Aorta (tissue), 5 donors: ENCODE measurements at regions not wholly inside any gene's neighbourhood (a gene's known extent, or its start where the extent isn't known, plus 50 kb on each side); places are given as distances from the start of the nearest gene placed in this dataset.
"Not testable (repeated sequence)": the region's sequence is repeated elsewhere in the genome, so short reads cannot be mapped to it uniquely, and the experiment has no call there.

Experiments used
- ATAC-seq: fragments of 200-7000 bp; cut with Tn5 transposase; one replicate; pipeline ENCODE4 v1.9.1; 2022; ENCODE audit warnings: moderate library complexity; ENCODE audit not compliant: low FRiP score
- DNase-seq, 2 donors: peaks; one replicate each; pipeline ENCODE4 v3.0.0-alpha.2; 2020
- H3K27ac ChIP-seq, 2 donors: one replicate each; pipeline ENCODE4 v1.5.1; 2013; ENCODE audit warnings: low read length in 2 of 2, mild to moderate bottlenecking in 2 of 2, moderate library complexity in 2 of 2, control low read depth in 1 of 2, inconsistent platforms in 1 of 2, low read depth in 1 of 2
- H3K27me3 ChIP-seq, 2 donors: one replicate each; pipeline ENCODE4 v1.6.1; 2013; ENCODE audit warnings: control low read depth in 1 of 2, low read length in 1 of 2, mild to moderate bottlenecking in 1 of 2, moderate library complexity in 1 of 2; ENCODE audit not compliant: insufficient read depth in 2 of 2, control insufficient read depth in 1 of 2
- H3K36me3 ChIP-seq, 2 donors: one replicate each; pipeline ENCODE4 v1.6.1; 2013; ENCODE audit warnings: control low read depth in 1 of 2, low read length in 1 of 2, mild to moderate bottlenecking in 1 of 2; ENCODE audit not compliant: insufficient read depth in 2 of 2, control insufficient read depth in 1 of 2
- H3K4me1 ChIP-seq, 2 donors: one replicate each; pipeline ENCODE4 v1.6.1; 2013; ENCODE audit warnings: low read length in 2 of 2, control low read depth in 1 of 2, mild to moderate bottlenecking in 1 of 2, moderate library complexity in 1 of 2; ENCODE audit not compliant: insufficient read depth in 2 of 2, control insufficient read depth in 1 of 2
- H3K4me3 ChIP-seq, 2 donors: one replicate each; pipeline ENCODE4 v1.5.1; 2013; ENCODE audit warnings: low read length in 2 of 2, control low read depth in 1 of 2, mild to moderate bottlenecking in 1 of 2
- H3K9me3 ChIP-seq: one replicate; pipeline ENCODE4 v1.6.1; 2013; ENCODE audit warnings: mild to moderate bottlenecking, low read length; ENCODE audit not compliant: control insufficient read depth
- WGBS, 2 donors: extraction: QIAGEN DNeasy Blood & Tissue Kit; methylation state at CpG; one replicate each; pipeline ENCODE4 v1.1.7; 2013; 5-methylcytosine and 5-hydroxymethylcytosine counted together
- intact Hi-C, 2 donors: fragments of 100-400 bp; cut with DNase I; formaldehyde crosslinking; loops; one replicate each; pipeline versions ENCODE4 v1.14.2 to v1.15.0; 2022
- donor health status: healthy with polysubstance abuse.
- donor health status: Bipolar disorder and iron deficiency.
- donor health status: DM: no; HTN: no; CAD: no.
- donor health status: DM: no; HTN: no; CAD: no.
- donor health status: DM: yes; HTN: yes; CAD: no.

- 95% methylated on average over 19 to 20 of the region's 20 CpGs for WGBS, 2 donors
- not testable (repeated sequence) for H3K4me3 ChIP-seq
Observed at GRCh38 chrX:82738313-82738712, 769.8 kb upstream of the POU3F4 start.

GRCh38 chrX:82742351-82742750, 765.7 kb upstream of the POU3F4 start:
- 56 to 61% methylated on average over 3 of the region's 3 CpGs for WGBS, 2 donors
- no peaks in the 10 kb centered on the region for H3K27me3 ChIP-seq
- intact Hi-C loops = loop anchor here in 1 of 2 donors (10.0 kb wide), 1 partner anchor 1132 kb away; no protein-coding TSS in a partner anchor

More at GRCh38 chrX:82738313-82738712, 769.8 kb upstream of the POU3F4 start:
- intact Hi-C loops, DNase-seq, H3K27ac ChIP-seq, H3K27me3 ChIP-seq, ATAC-seq, H3K4me1 ChIP-seq, H3K36me3 ChIP-seq, H3K9me3 ChIP-seq: not testable (repeated sequence)

GRCh38 chrX:82745725-82746124, 762.4 kb upstream of the POU3F4 start:
- H3K36me3 ChIP-seq, H3K9me3 ChIP-seq, H3K4me3 ChIP-seq, H3K4me1 ChIP-seq, H3K27me3 ChIP-seq, ATAC-seq, H3K27ac ChIP-seq: not testable (repeated sequence)
- intact Hi-C loops = loop anchor here in 1 of 2 donors (10.0 kb wide), 1 partner anchor 1129 kb away; no protein-coding TSS in a partner anchor
- 10 to 36% methylated on average over 5 of the region's 5 CpGs for WGBS, 2 donors
- peak in 1 of 2 donors; percentile 40 for DNase-seq

More at GRCh38 chrX:82742351-82742750, 765.7 kb upstream of the POU3F4 start:
- Histone ChIP-seq H3K9me3 (no peaks in the 10 kb centered on the region), H3K4me1 (no peaks in the 10 kb centered on the region), H3K4me3 (no peak overlapping the region), H3K27ac (no peak overlapping the region), H3K36me3 (no peaks in the 10 kb centered on the region)
- no peak for ATAC-seq
- no peak for DNase-seq

- Histone ChIP-seq H3K36me3 (no peaks in the 10 kb centered on the region), H3K9me3 (no peaks in the 10 kb centered on the region), H3K27ac (peak overlapping the region in 1 of 2 donors; percentile 44), H3K4me3 (no peak overlapping the region), H3K4me1 (no peaks in the 10 kb centered on the region), H3K27me3 (no peaks in the 10 kb centered on the region)
- DNase-seq = no peak
- intact Hi-C loops = loop anchor here in 1 of 2 donors (10.0 kb wide), 1 partner anchor 1126 kb away; no protein-coding TSS in a partner anchor
- ATAC-seq = no peak
- 16 to 32% methylated on average over 2 of the region's 2 CpGs for WGBS, 2 donors
Observed at GRCh38 chrX:82748906-82749505, 759.1 kb upstream of the POU3F4 start.

- no peak overlapping the region for H3K4me3 ChIP-seq
- no peak overlapping the region for H3K27ac ChIP-seq
- H3K36me3 ChIP-seq = no peaks in the 10 kb centered on the region
- DNase-seq = no peak
- no peaks in the 10 kb centered on the region for H3K9me3 ChIP-seq
- intact Hi-C loops = no loop called here
- no peaks in the 10 kb centered on the region for H3K27me3 ChIP-seq
- WGBS, 2 donors = 79 to 97% methylated on average over 6 of the region's 6 CpGs
- H3K4me1 ChIP-seq = no peaks in the 10 kb centered on the region
- ATAC-seq = no peak
Observed at GRCh38 chrX:82756272-82756671, 751.8 kb upstream of the POU3F4 start.

- 50 to 78% methylated on average over 3 of the region's 3 CpGs for WGBS, 2 donors
- intact Hi-C loops = no loop called here
- DNase-seq (no peak), ATAC-seq (no peak)
- no peak overlapping the region for H3K4me3 ChIP-seq
- H3K27me3 ChIP-seq = no peaks in the 10 kb centered on the region
- no peaks in the 10 kb centered on the region for H3K4me1 ChIP-seq
- H3K9me3 ChIP-seq = no peaks in the 10 kb centered on the region
- H3K36me3 ChIP-seq = no peaks in the 10 kb centered on the region
- no peak overlapping the region for H3K27ac ChIP-seq
Observed at GRCh38 chrX:82757614-82758013, 750.5 kb upstream of the POU3F4 start.

GRCh38 chrX:82764521-82764920, 743.6 kb upstream of the POU3F4 start:
- WGBS, 2 donors = 47 to 73% methylated on average over 2 of the region's 2 CpGs
- Histone ChIP-seq H3K9me3 (no peaks in the 10 kb centered on the region), H3K36me3 (no peaks in the 10 kb centered on the region), H3K27ac (no peak overlapping the region), H3K4me1 (no peaks in the 10 kb centered on the region), H3K4me3 (no peak overlapping the region), H3K27me3 (no peaks in the 10 kb centered on the region)
- DNase-seq (no peak), ATAC-seq (no peak)
- intact Hi-C loops = no loop called here

- Histone ChIP-seq H3K27ac (no peak overlapping the region), H3K36me3 (no peaks in the 10 kb centered on the region), H3K4me3 (no peak overlapping the region), H3K27me3 (no peaks in the 10 kb centered on the region), H3K4me1 (no peaks in the 10 kb centered on the region), H3K9me3 (no peaks in the 10 kb centered on the region)
- 10 to 27% methylated on average over 1 of the region's 1 CpG for WGBS, 2 donors
- no peak for ATAC-seq
- intact Hi-C loops = no loop called here
- no peak for DNase-seq
Observed at GRCh38 chrX:82765811-82766210, 742.3 kb upstream of the POU3F4 start.

GRCh38 chrX:82775426-82775825, 732.7 kb upstream of the POU3F4 start:
- intact Hi-C loops = no loop called here
- Histone ChIP-seq H3K4me3 (no peak overlapping the region), H3K4me1 (no peaks in the 10 kb centered on the region), H3K36me3 (no peaks in the 10 kb centered on the region), H3K27ac (no peak overlapping the region), H3K9me3 (no peaks in the 10 kb centered on the region), H3K27me3 (no peaks in the 10 kb centered on the region)
- WGBS, 2 donors = 61 to 66% methylated on average over 3 of the region's 3 CpGs
- no peak for ATAC-seq
- DNase-seq = no peak
